Natural killer cell (primary cell): ENCODE measurements at regions not wholly inside any gene's neighbourhood (a gene's known extent, or its start where the extent isn't known, plus 50 kb on each side); places are given as distances from the start of the nearest gene placed in this dataset.

Source experiments
- ATAC-seq, 3 donors: fragments of 150-1000 bp in 2 of 3; fragments of 200-7000 bp in 1 of 3; cut with Tn5 transposase; 1 replicate in 1 of 3; 2 replicates in 2 of 3; pipeline ENCODE4 v1.10.0; 2021; ENCODE audit warnings: mild to moderate bottlenecking in 2 of 3, moderate library complexity in 2 of 3
- DNase-seq, 2 donors: peaks; one replicate each; pipeline versions ENCODE4 v3.0.0 to v3.0.0-alpha.2; 2013 to 2021; ENCODE audit warnings: mixed read lengths in 1 of 2
- H3K27ac ChIP-seq: one replicate; pipeline ENCODE4 v1.5.1; 2013; ENCODE audit warnings: mild to moderate bottlenecking, low read length
- H3K27me3 ChIP-seq: one replicate; pipeline ENCODE4 v1.6.1; 2013; ENCODE audit warnings: low read length; ENCODE audit not compliant: control insufficient read depth, insufficient read depth
- H3K36me3 ChIP-seq: one replicate; pipeline ENCODE4 v1.6.1; 2013; ENCODE audit warnings: low read length; ENCODE audit not compliant: control insufficient read depth, insufficient read depth
- H3K4me1 ChIP-seq: one replicate; pipeline ENCODE4 v1.6.1; 2013; ENCODE audit warnings: low read length; ENCODE audit not compliant: control insufficient read depth, insufficient read depth
- H3K4me3 ChIP-seq: one replicate; pipeline ENCODE4 v1.5.1; 2013; ENCODE audit warnings: low read length
- H3K9me3 ChIP-seq: one replicate; pipeline ENCODE4 v1.6.1; 2013; ENCODE audit warnings: low read length; ENCODE audit not compliant: control insufficient read depth, insufficient read depth
- H3K27ac Mint-ChIP-seq, 2 donors: one replicate each; pipeline ENCODE4 v1.8.0; 2022; ENCODE audit warnings: mild to moderate bottlenecking in 2 of 2, mixed read lengths in 2 of 2, moderate library complexity in 1 of 2
- H3K27me3 Mint-ChIP-seq, 2 donors: one replicate each; pipeline ENCODE4 v1.8.0; 2022; ENCODE audit warnings: low read depth in 2 of 2, mixed read lengths in 2 of 2
- H3K36me3 Mint-ChIP-seq: one replicate; pipeline ENCODE4 v1.8.0; 2022; ENCODE audit warnings: mixed read lengths
- H3K4me1 Mint-ChIP-seq, 2 donors: one replicate each; pipeline ENCODE4 v1.8.0; 2022; ENCODE audit warnings: mixed read lengths in 2 of 2
- H3K4me3 Mint-ChIP-seq: one replicate; pipeline ENCODE4 v1.8.0; 2022; ENCODE audit warnings: mild to moderate bottlenecking, moderate library complexity, mixed read lengths
- H3K9me3 Mint-ChIP-seq, 2 donors: one replicate each; pipeline ENCODE4 v1.8.0; 2022; ENCODE audit warnings: mixed read lengths in 2 of 2
- CTCF ChIP-seq: fragments of 200-600 bp; IDR thresholded peaks from one replicate; pipeline ENCODE4 v1.8.0; 2022; ENCODE audit warnings: antibody characterized with exemption
- WGBS: methylation state at CpG from one replicate; pipeline ENCODE4 v1.1.7; 2013; ENCODE audit warnings: missing lambda C conversion rate; ENCODE audit not compliant: insufficient coverage; 5-methylcytosine and 5-hydroxymethylcytosine counted together
- intact Hi-C: fragments of 100-400 bp; cut with micrococcal nuclease; formaldehyde crosslinking; loops from one replicate; pipeline ENCODE4 v1.14.2; 2022

GRCh38 chr7:17618652-17618974, 320.2 kb downstream of the AHR start:
- TF ChIP-seq CTCF, result no peak
- H3K4me1 ChIP-seq, result no peaks in the 10 kb centered on the region
- no peaks in the 10 kb centered on the region for H3K4me1 Mint-ChIP-seq

GRCh38 chr7:17619196-17619818, 320.9 kb downstream of the AHR start:
- Histone ChIP-seq H3K4me3 (no peak overlapping the region), H3K27ac (no peak overlapping the region), H3K4me1 (no peaks in the 10 kb centered on the region), H3K9me3 (no peaks in the 10 kb centered on the region), H3K27me3 (no peaks in the 10 kb centered on the region), H3K36me3 (no peaks in the 10 kb centered on the region)
- no peaks in the 10 kb centered on the region for H3K9me3 Mint-ChIP-seq
- intact Hi-C loops, result no loop called here
- no peak overlapping the region for H3K27ac Mint-ChIP-seq
- WGBS, result 93% methylated on average over 5 of the region's 5 CpGs
- no peak for TF ChIP-seq CTCF
- no peak for ATAC-seq
- no peak overlapping the region for H3K4me3 Mint-ChIP-seq
- no peaks in the 10 kb centered on the region for H3K27me3 Mint-ChIP-seq
- no peaks in the 10 kb centered on the region for H3K36me3 Mint-ChIP-seq
- DNase-seq, result no peak
- no peaks in the 10 kb centered on the region for H3K4me1 Mint-ChIP-seq

More at GRCh38 chr7:17618652-17618974, 320.2 kb downstream of the AHR start:
- H3K36me3 Mint-ChIP-seq, result no peaks in the 10 kb centered on the region
- H3K36me3 ChIP-seq, result no peaks in the 10 kb centered on the region
- no peaks in the 10 kb centered on the region for H3K27me3 ChIP-seq
- no peaks in the 10 kb centered on the region for H3K9me3 ChIP-seq
- no peaks in the 10 kb centered on the region for H3K27me3 Mint-ChIP-seq
- 91% methylated on average over 1 of the region's 1 CpG for WGBS
- H3K27ac ChIP-seq, result no peak overlapping the region
- intact Hi-C loops, result no loop called here
- no peak overlapping the region for H3K27ac Mint-ChIP-seq
- peaks cover 0 to 2% of the 10 kb centered on the region in 2 donors for H3K9me3 Mint-ChIP-seq
- no peak overlapping the region for H3K4me3 ChIP-seq
- ATAC-seq (no peak), DNase-seq (no peak)
- H3K4me3 Mint-ChIP-seq, result no peak overlapping the region

DNA sequence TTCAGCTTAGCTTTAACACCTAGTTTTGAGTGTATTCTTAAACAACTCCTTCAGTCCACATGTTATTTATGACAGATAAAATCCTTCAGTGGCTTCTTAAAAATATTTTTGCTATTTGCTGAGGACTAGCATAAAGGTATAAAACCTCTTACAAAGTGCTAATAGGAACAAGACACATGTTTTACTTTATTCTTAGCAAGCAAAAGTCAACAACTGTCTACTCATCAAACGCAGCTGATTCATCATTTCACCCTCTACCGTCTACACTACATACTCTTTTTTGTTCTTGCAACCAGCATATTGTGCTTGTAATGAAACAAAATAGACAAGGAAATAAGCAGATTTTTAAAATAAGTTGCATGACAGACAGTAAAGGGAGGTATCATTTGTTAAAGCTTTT, 319.7 kb downstream of the SNX13 start:
- TF ChIP-seq CTCF, result no peak
- no peak for DNase-seq
- WGBS, result 94% methylated on average over 2 of the region's 2 CpGs
- no peaks in the 10 kb centered on the region for H3K36me3 Mint-ChIP-seq
- H3K4me3 Mint-ChIP-seq, result no peak overlapping the region
- intact Hi-C loops, result no loop called here
- no peaks in the 10 kb centered on the region for H3K27me3 ChIP-seq
- H3K9me3 ChIP-seq, result no peaks in the 10 kb centered on the region
- H3K9me3 Mint-ChIP-seq, result no peaks in the 10 kb centered on the region
- H3K4me1 Mint-ChIP-seq, result no peaks in the 10 kb centered on the region
- no peak overlapping the region for H3K4me3 ChIP-seq
- no peaks in the 10 kb centered on the region for H3K36me3 ChIP-seq
- no peak overlapping the region for H3K27ac ChIP-seq
- no peak for ATAC-seq
- H3K27ac Mint-ChIP-seq, result no peak overlapping the region
- no peaks in the 10 kb centered on the region for H3K4me1 ChIP-seq
- H3K27me3 Mint-ChIP-seq, result no peaks in the 10 kb centered on the region

GRCh38 chr7:17622451-17622850, 317.8 kb downstream of the SNX13 start:
- ATAC-seq (no peak), DNase-seq (no peak)
- no peaks in the 10 kb centered on the region for H3K9me3 Mint-ChIP-seq
- Histone ChIP-seq H3K27ac (no peak overlapping the region), H3K4me3 (no peak overlapping the region), H3K4me1 (no peaks in the 10 kb centered on the region), H3K36me3 (no peaks in the 10 kb centered on the region), H3K27me3 (no peaks in the 10 kb centered on the region), H3K9me3 (no peaks in the 10 kb centered on the region)
- H3K4me1 Mint-ChIP-seq, result no peaks in the 10 kb centered on the region
- no peak overlapping the region for H3K4me3 Mint-ChIP-seq
- no peaks in the 10 kb centered on the region for H3K27me3 Mint-ChIP-seq
- H3K36me3 Mint-ChIP-seq, result no peaks in the 10 kb centered on the region
- 81% methylated on average over 2 of the region's 2 CpGs for WGBS
- intact Hi-C loops, result no loop called here
- no peak for TF ChIP-seq CTCF
- no peak overlapping the region for H3K27ac Mint-ChIP-seq
